Cardiac muscle cell (in vitro differentiated cells and primary cell): ENCODE measurements at regions not wholly inside any gene's neighbourhood (a gene's known extent, or its start where the extent isn't known, plus 50 kb on each side); places are given as distances from the start of the nearest gene placed in this dataset.

ENCODE experiments used
- DNase-seq, 2 donors: peaks; one replicate each; pipeline versions ENCODE4 v3.0.0 to v3.0.0-alpha.2; 2010 to 2017; ENCODE audit warnings: low read depth in 1 of 2, low spot score in 1 of 2
- H3K27ac ChIP-seq: fragments of 200-600 bp; sonication (generic); 2 replicates; pipeline ENCODE4 v1.5.1; 2016
- H3K27me3 ChIP-seq: fragments of 200-600 bp; sonication (generic); 2 replicates; pipeline ENCODE4 v1.6.0; 2016; ENCODE audit warnings: control low read depth
- H3K36me3 ChIP-seq: fragments of 200-600 bp; sonication (generic); 2 replicates; pipeline ENCODE4 v1.5.1; 2016; ENCODE audit warnings: control low read depth
- H3K4me1 ChIP-seq: fragments of 200-600 bp; sonication (generic); 2 replicates; pipeline ENCODE4 v1.8.1; 2017; ENCODE audit warnings: low read depth, mild to moderate bottlenecking, mixed run types
- H3K4me3 ChIP-seq: fragments of 200-600 bp; sonication (generic); 2 replicates; pipeline ENCODE4 v1.5.1; 2016; ENCODE audit warnings: mild to moderate bottlenecking
- H3K9me3 ChIP-seq: fragments of 200-600 bp; sonication (generic); 2 replicates; pipeline ENCODE4 v1.5.1; 2017; ENCODE audit warnings: low read depth, mild to moderate bottlenecking, control low read depth
- TF ChIP-seq, protein P1 (sequence below): IDR thresholded peaks from 2 replicates; pipeline ENCODE4 v1.5.1; 2012; ENCODE audit warnings: low read depth, mild to moderate bottlenecking, low read length

GRCh38 chr2:129167456-129167855, 812.0 kb upstream of the RAB6C start:
- Histone ChIP-seq H3K36me3 (no peaks in the 10 kb centered on the region), H3K9me3 (no peaks in the 10 kb centered on the region), H3K27ac (no peak overlapping the region), H3K4me1 (no peaks in the 10 kb centered on the region), H3K4me3 (no peak overlapping the region), H3K27me3 (no peaks in the 10 kb centered on the region)
- no peak for DNase-seq
- TF ChIP-seq, protein P1, sequence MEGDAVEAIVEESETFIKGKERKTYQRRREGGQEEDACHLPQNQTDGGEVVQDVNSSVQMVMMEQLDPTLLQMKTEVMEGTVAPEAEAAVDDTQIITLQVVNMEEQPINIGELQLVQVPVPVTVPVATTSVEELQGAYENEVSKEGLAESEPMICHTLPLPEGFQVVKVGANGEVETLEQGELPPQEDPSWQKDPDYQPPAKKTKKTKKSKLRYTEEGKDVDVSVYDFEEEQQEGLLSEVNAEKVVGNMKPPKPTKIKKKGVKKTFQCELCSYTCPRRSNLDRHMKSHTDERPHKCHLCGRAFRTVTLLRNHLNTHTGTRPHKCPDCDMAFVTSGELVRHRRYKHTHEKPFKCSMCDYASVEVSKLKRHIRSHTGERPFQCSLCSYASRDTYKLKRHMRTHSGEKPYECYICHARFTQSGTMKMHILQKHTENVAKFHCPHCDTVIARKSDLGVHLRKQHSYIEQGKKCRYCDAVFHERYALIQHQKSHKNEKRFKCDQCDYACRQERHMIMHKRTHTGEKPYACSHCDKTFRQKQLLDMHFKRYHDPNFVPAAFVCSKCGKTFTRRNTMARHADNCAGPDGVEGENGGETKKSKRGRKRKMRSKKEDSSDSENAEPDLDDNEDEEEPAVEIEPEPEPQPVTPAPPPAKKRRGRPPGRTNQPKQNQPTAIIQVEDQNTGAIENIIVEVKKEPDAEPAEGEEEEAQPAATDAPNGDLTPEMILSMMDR: no peak

GRCh38 chr2:129170570-129170969, 808.9 kb upstream of the RAB6C start:
- H3K36me3 ChIP-seq: no peaks in the 10 kb centered on the region
- no peaks in the 10 kb centered on the region for H3K4me1 ChIP-seq
- H3K27ac ChIP-seq: no peak overlapping the region
- DNase-seq: no peak
- TF ChIP-seq, protein P1: no peak
- no peak overlapping the region for H3K4me3 ChIP-seq
- no peaks in the 10 kb centered on the region for H3K27me3 ChIP-seq
- H3K9me3 ChIP-seq: no peaks in the 10 kb centered on the region

DNA sequence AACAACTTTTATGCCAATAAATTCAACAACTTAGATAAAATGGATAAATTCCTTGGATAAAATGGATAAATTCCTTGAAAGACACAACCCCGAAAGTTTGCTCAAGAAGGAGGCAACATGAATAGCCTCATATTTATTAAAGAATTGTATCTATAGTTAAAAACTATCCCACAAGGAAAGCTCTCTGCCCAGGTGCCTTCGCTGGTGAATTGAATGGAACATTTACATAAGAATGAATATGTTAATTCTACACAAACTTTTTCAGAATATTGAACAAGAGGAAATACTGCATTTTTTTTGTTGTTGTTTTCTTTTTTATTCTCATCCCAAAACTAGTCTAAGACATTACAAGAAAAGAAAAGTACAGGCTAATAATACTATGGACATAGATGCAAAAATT, 805.3 kb upstream of the RAB6C start:
- Histone ChIP-seq H3K36me3 (no peaks in the 10 kb centered on the region), H3K27ac (no peak overlapping the region), H3K4me1 (no peaks in the 10 kb centered on the region), H3K9me3 (no peaks in the 10 kb centered on the region), H3K4me3 (no peak overlapping the region), H3K27me3 (no peaks in the 10 kb centered on the region)
- TF ChIP-seq, protein P1: no peak
- no peak for DNase-seq

- H3K36me3 ChIP-seq: no peaks in the 10 kb centered on the region
- H3K27ac ChIP-seq: no peak overlapping the region
- no peaks in the 10 kb centered on the region for H3K4me1 ChIP-seq
- no peak overlapping the region for H3K4me3 ChIP-seq
- TF ChIP-seq, protein P1: no peak
- no peaks in the 10 kb centered on the region for H3K9me3 ChIP-seq
- H3K27me3 ChIP-seq: no peaks in the 10 kb centered on the region
- DNase-seq: no peak
Measured at GRCh38 chr2:129175051-129175450, 804.4 kb upstream of the RAB6C start.

- H3K9me3 ChIP-seq: no peaks in the 10 kb centered on the region
- H3K4me3 ChIP-seq: no peak overlapping the region
- no peak for DNase-seq
- H3K4me1 ChIP-seq: no peaks in the 10 kb centered on the region
- no peak overlapping the region for H3K27ac ChIP-seq
- TF ChIP-seq, protein P1: no peak
- H3K27me3 ChIP-seq: no peaks in the 10 kb centered on the region
- no peaks in the 10 kb centered on the region for H3K36me3 ChIP-seq
Measured at GRCh38 chr2:129176375-129176774, 803.1 kb upstream of the RAB6C start.

GRCh38 chr2:129178356-129178755, 801.1 kb upstream of the RAB6C start:
- Histone ChIP-seq H3K27me3 (no peaks in the 10 kb centered on the region), H3K9me3 (no peaks in the 10 kb centered on the region), H3K4me3 (no peak overlapping the region), H3K27ac (no peak overlapping the region), H3K4me1 (no peaks in the 10 kb centered on the region), H3K36me3 (no peaks in the 10 kb centered on the region)
- TF ChIP-seq, protein P1: no peak
- peak in 1 of 2 donors; percentile 83 for DNase-seq
